WTC11 (cell line): ENCODE measurements at regions not wholly inside any gene's neighbourhood (a gene's known extent, or its start where the extent isn't known, plus 50 kb on each side); places are given as distances from the start of the nearest gene placed in this dataset.

Experiments
- ATAC-seq: fragments of 200-7000 bp; cut with Tn5 transposase; 2 replicates; pipeline ENCODE4 v1.10.0; 2021; ENCODE audit warnings: mild to moderate bottlenecking, moderate library complexity
- CTCF ChIA-PET: fragments of 300-600 bp; sonication (Branson Sonifier 250); formaldehyde crosslinking; loops from one replicate; lab custom pipeline; 2021; ENCODE audit warnings: antibody characterized with exemption; lab: Charles Lee
- POLR2A ChIA-PET: fragments of 350-600 bp; sonication (Branson Sonifier 250); formaldehyde crosslinking; loops from one replicate; lab custom pipeline; 2021; ENCODE audit warnings: antibody characterized with exemption; lab: Charles Lee
- DNase-seq: peaks from one replicate; pipeline ENCODE4 v3.0.0; 2021; ENCODE audit warnings: low spot score
- H3K27ac Mint-ChIP-seq: 2 replicates; pipeline ENCODE4 v1.8.0; 2021; ENCODE audit warnings: mixed read lengths
- H3K27me3 Mint-ChIP-seq: 2 replicates; pipeline ENCODE4 v1.8.0; 2021; ENCODE audit warnings: low read depth, mild to moderate bottlenecking, moderate library complexity, mixed read lengths
- H3K36me3 Mint-ChIP-seq: 2 replicates; pipeline ENCODE4 v1.8.0; 2021; ENCODE audit warnings: mixed read lengths
- H3K4me1 Mint-ChIP-seq: 2 replicates; pipeline ENCODE4 v1.8.0; 2022; ENCODE audit warnings: mixed read lengths
- H3K4me3 Mint-ChIP-seq: 2 replicates; pipeline ENCODE4 v1.8.0; 2021; ENCODE audit warnings: mild to moderate bottlenecking, moderate library complexity, mixed read lengths
- H3K9me3 Mint-ChIP-seq: 2 replicates; pipeline ENCODE4 v1.8.0; 2021; ENCODE audit warnings: mixed read lengths
- ATF1 ChIP-seq: sonication (generic); formaldehyde crosslinking; IDR thresholded peaks from 2 replicates; pipeline ENCODE4 v1.8.1; 2023; ENCODE audit warnings: mild to moderate bottlenecking, moderate library complexity, missing genetic modification reagents
- FOXK1 ChIP-seq: sonication (generic); formaldehyde crosslinking; IDR thresholded peaks from 2 replicates; pipeline ENCODE4 v1.8.0; 2022; ENCODE audit warnings: mild to moderate bottlenecking, moderate library complexity, missing genetic modification reagents
- FOXP1 ChIP-seq: sonication (generic); formaldehyde crosslinking; IDR thresholded peaks from 2 replicates; pipeline ENCODE4 v1.8.0; 2022; ENCODE audit warnings: missing genetic modification reagents, mild to moderate bottlenecking, moderate library complexity, borderline replicate concordance
- GRHL2 ChIP-seq: fragments of 250-450 bp; sonication (Bioruptor Pico); IDR thresholded peaks from 2 replicates; pipeline ENCODE4 v1.8.0; 2022; ENCODE audit warnings: mild to moderate bottlenecking, moderate library complexity; ENCODE audit not compliant: insufficient replicate concordance, severe bottlenecking
- IRF2 ChIP-seq: sonication (generic); formaldehyde crosslinking; IDR thresholded peaks from 2 replicates; pipeline ENCODE4 v1.8.0; 2022; ENCODE audit warnings: low read depth, missing genetic modification reagents, borderline replicate concordance
- MXD4 ChIP-seq: fragments of 250-450 bp; sonication (Bioruptor Pico); IDR thresholded peaks from 2 replicates; pipeline ENCODE4 v1.8.0; 2021; ENCODE audit warnings: mild to moderate bottlenecking, moderate library complexity, borderline replicate concordance
- NFYB ChIP-seq: sonication (generic); formaldehyde crosslinking; conservative IDR thresholded peaks from 2 replicates; pipeline ENCODE4 v1.8.0; 2022; ENCODE audit warnings: low read depth, missing genetic modification reagents
- SMAD4 ChIP-seq: sonication (generic); formaldehyde crosslinking; IDR thresholded peaks from 2 replicates; pipeline ENCODE4 v1.8.0; 2022; ENCODE audit warnings: mild to moderate bottlenecking, missing genetic modification reagents
- ZNF219 ChIP-seq: sonication (generic); formaldehyde crosslinking; IDR thresholded peaks from 2 replicates; pipeline ENCODE4 v1.8.0; 2023; ENCODE audit warnings: missing genetic modification reagents, mild to moderate bottlenecking, borderline replicate concordance
- ZNF232 ChIP-seq: sonication (generic); formaldehyde crosslinking; IDR thresholded peaks from 2 replicates; pipeline ENCODE4 v1.8.0; 2022; ENCODE audit warnings: mild to moderate bottlenecking, missing genetic modification reagents
- TF ChIP-seq, protein P1 (sequence below): sonication (generic); formaldehyde crosslinking; conservative IDR thresholded peaks from 2 replicates; pipeline ENCODE4 v1.8.1; 2023; ENCODE audit warnings: mild to moderate bottlenecking, low read depth, missing genetic modification reagents, moderate library complexity
- TF ChIP-seq, protein P2 (sequence below): sonication (generic); formaldehyde crosslinking; IDR thresholded peaks from 2 replicates; pipeline ENCODE4 v1.8.0; 2023; ENCODE audit warnings: missing genetic modification reagents, mild to moderate bottlenecking, borderline replicate concordance
- TF ChIP-seq, protein P3 (sequence below): sonication (generic); formaldehyde crosslinking; IDR thresholded peaks from 2 replicates; pipeline ENCODE4 v1.8.1; 2023; ENCODE audit warnings: mild to moderate bottlenecking, missing genetic modification reagents, moderate library complexity
- TF ChIP-seq, protein P4 (sequence below): sonication (generic); formaldehyde crosslinking; IDR thresholded peaks from 2 replicates; pipeline ENCODE4 v1.8.1; 2023; ENCODE audit warnings: mild to moderate bottlenecking, missing genetic modification reagents
- TF ChIP-seq, protein P5 (sequence below): sonication (generic); formaldehyde crosslinking; IDR thresholded peaks from 2 replicates; pipeline ENCODE4 v1.8.0; 2022; ENCODE audit warnings: mild to moderate bottlenecking, missing genetic modification reagents
- TF ChIP-seq, protein P6 (sequence below): sonication (generic); formaldehyde crosslinking; IDR thresholded peaks from 2 replicates; pipeline ENCODE4 v1.8.0; 2022; ENCODE audit warnings: mild to moderate bottlenecking, missing genetic modification reagents
- TF ChIP-seq, protein P7 (sequence below): fragments of 250-450 bp; sonication (Bioruptor Pico); IDR thresholded peaks from 2 replicates; pipeline ENCODE4 v2.1.2; 2022; ENCODE audit warnings: mild to moderate bottlenecking, moderate library complexity

DNA sequence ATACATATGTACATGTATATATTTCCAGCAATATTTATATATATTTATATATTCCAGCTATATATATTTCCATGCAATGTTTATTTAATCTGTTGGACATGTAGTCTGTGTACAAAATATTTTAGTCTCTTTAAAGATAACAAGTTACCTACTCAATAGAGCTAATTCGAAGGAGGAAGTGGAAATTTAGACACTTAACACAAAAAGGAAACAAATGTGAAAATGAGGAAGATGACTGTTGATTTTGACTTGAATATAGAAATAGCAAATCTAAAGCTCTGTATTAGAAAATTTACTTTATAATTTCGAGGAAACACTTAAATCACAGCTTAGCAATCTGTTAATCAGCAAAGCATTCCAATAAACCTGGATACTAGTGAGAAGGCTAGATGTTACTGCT, 1064.4 kb downstream of the PCDH7 start:
- H3K36me3 Mint-ChIP-seq: no peaks in the 10 kb centered on the region
- no peak for DNase-seq
- peaks cover 6% of the 10 kb centered on the region for H3K4me1 Mint-ChIP-seq
- POLR2A ChIA-PET: no interaction called here
- peaks cover 5% of the 10 kb centered on the region for H3K9me3 Mint-ChIP-seq
- H3K27ac Mint-ChIP-seq: no peak overlapping the region
- TF ChIP-seq SMAD4 (CRISPR knock-in tag) (no peak), FOXP1 (CRISPR knock-in tag) (no peak), GRHL2 (CRISPR knock-in tag) (no peak), IRF2 (CRISPR knock-in tag) (no peak), NFYB (CRISPR knock-in tag) (no peak), FOXK1 (CRISPR knock-in tag) (no peak), ZNF232 (CRISPR knock-in tag) (no peak), MXD4 (CRISPR knock-in tag) (no peak), ATF1 (CRISPR knock-in tag) (no peak), ZNF219 (CRISPR knock-in tag) (no peak)
- TF ChIP-seq, protein P1, sequence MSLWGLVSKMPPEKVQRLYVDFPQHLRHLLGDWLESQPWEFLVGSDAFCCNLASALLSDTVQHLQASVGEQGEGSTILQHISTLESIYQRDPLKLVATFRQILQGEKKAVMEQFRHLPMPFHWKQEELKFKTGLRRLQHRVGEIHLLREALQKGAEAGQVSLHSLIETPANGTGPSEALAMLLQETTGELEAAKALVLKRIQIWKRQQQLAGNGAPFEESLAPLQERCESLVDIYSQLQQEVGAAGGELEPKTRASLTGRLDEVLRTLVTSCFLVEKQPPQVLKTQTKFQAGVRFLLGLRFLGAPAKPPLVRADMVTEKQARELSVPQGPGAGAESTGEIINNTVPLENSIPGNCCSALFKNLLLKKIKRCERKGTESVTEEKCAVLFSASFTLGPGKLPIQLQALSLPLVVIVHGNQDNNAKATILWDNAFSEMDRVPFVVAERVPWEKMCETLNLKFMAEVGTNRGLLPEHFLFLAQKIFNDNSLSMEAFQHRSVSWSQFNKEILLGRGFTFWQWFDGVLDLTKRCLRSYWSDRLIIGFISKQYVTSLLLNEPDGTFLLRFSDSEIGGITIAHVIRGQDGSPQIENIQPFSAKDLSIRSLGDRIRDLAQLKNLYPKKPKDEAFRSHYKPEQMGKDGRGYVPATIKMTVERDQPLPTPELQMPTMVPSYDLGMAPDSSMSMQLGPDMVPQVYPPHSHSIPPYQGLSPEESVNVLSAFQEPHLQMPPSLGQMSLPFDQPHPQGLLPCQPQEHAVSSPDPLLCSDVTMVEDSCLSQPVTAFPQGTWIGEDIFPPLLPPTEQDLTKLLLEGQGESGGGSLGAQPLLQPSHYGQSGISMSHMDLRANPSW: no peak
- TF ChIP-seq, protein P2, sequence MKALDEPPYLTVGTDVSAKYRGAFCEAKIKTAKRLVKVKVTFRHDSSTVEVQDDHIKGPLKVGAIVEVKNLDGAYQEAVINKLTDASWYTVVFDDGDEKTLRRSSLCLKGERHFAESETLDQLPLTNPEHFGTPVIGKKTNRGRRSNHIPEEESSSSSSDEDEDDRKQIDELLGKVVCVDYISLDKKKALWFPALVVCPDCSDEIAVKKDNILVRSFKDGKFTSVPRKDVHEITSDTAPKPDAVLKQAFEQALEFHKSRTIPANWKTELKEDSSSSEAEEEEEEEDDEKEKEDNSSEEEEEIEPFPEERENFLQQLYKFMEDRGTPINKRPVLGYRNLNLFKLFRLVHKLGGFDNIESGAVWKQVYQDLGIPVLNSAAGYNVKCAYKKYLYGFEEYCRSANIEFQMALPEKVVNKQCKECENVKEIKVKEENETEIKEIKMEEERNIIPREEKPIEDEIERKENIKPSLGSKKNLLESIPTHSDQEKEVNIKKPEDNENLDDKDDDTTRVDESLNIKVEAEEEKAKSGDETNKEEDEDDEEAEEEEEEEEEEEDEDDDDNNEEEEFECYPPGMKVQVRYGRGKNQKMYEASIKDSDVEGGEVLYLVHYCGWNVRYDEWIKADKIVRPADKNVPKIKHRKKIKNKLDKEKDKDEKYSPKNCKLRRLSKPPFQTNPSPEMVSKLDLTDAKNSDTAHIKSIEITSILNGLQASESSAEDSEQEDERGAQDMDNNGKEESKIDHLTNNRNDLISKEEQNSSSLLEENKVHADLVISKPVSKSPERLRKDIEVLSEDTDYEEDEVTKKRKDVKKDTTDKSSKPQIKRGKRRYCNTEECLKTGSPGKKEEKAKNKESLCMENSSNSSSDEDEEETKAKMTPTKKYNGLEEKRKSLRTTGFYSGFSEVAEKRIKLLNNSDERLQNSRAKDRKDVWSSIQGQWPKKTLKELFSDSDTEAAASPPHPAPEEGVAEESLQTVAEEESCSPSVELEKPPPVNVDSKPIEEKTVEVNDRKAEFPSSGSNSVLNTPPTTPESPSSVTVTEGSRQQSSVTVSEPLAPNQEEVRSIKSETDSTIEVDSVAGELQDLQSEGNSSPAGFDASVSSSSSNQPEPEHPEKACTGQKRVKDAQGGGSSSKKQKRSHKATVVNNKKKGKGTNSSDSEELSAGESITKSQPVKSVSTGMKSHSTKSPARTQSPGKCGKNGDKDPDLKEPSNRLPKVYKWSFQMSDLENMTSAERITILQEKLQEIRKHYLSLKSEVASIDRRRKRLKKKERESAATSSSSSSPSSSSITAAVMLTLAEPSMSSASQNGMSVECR: no peak
- TF ChIP-seq, protein P3, sequence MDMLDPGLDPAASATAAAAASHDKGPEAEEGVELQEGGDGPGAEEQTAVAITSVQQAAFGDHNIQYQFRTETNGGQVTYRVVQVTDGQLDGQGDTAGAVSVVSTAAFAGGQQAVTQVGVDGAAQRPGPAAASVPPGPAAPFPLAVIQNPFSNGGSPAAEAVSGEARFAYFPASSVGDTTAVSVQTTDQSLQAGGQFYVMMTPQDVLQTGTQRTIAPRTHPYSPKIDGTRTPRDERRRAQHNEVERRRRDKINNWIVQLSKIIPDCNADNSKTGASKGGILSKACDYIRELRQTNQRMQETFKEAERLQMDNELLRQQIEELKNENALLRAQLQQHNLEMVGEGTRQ (CRISPR knock-in tag): no peak
- TF ChIP-seq, protein P4, sequence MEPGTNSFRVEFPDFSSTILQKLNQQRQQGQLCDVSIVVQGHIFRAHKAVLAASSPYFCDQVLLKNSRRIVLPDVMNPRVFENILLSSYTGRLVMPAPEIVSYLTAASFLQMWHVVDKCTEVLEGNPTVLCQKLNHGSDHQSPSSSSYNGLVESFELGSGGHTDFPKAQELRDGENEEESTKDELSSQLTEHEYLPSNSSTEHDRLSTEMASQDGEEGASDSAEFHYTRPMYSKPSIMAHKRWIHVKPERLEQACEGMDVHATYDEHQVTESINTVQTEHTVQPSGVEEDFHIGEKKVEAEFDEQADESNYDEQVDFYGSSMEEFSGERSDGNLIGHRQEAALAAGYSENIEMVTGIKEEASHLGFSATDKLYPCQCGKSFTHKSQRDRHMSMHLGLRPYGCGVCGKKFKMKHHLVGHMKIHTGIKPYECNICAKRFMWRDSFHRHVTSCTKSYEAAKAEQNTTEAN (CRISPR knock-in tag): no peak
- TF ChIP-seq, protein P5, sequence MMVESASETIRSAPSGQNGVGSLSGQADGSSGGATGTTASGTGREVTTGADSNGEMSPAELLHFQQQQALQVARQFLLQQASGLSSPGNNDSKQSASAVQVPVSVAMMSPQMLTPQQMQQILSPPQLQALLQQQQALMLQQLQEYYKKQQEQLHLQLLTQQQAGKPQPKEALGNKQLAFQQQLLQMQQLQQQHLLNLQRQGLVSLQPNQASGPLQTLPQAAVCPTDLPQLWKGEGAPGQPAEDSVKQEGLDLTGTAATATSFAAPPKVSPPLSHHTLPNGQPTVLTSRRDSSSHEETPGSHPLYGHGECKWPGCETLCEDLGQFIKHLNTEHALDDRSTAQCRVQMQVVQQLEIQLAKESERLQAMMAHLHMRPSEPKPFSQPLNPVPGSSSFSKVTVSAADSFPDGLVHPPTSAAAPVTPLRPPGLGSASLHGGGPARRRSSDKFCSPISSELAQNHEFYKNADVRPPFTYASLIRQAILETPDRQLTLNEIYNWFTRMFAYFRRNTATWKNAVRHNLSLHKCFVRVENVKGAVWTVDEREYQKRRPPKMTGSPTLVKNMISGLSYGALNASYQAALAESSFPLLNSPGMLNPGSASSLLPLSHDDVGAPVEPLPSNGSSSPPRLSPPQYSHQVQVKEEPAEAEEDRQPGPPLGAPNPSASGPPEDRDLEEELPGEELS (CRISPR knock-in tag): no peak
- TF ChIP-seq, protein P6, sequence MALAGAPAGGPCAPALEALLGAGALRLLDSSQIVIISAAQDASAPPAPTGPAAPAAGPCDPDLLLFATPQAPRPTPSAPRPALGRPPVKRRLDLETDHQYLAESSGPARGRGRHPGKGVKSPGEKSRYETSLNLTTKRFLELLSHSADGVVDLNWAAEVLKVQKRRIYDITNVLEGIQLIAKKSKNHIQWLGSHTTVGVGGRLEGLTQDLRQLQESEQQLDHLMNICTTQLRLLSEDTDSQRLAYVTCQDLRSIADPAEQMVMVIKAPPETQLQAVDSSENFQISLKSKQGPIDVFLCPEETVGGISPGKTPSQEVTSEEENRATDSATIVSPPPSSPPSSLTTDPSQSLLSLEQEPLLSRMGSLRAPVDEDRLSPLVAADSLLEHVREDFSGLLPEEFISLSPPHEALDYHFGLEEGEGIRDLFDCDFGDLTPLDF (CRISPR knock-in tag): no peak
- TF ChIP-seq, protein P7, sequence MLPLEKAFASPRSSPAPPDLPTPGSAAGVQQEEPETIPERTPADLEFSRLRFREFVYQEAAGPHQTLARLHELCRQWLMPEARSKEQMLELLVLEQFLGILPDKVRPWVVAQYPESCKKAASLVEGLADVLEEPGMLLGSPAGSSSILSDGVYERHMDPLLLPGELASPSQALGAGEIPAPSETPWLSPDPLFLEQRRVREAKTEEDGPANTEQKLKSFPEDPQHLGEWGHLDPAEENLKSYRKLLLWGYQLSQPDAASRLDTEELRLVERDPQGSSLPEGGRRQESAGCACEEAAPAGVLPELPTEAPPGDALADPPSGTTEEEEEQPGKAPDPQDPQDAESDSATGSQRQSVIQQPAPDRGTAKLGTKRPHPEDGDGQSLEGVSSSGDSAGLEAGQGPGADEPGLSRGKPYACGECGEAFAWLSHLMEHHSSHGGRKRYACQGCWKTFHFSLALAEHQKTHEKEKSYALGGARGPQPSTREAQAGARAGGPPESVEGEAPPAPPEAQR: no peak
- no peak overlapping the region for H3K4me3 Mint-ChIP-seq
- CTCF ChIA-PET: interaction anchor here (0.6 kb wide), 1 partner anchor 114 kb away, joined by 3 read pairs; no protein-coding TSS in a partner anchor
- ATAC-seq: no peak
- no peaks in the 10 kb centered on the region for H3K27me3 Mint-ChIP-seq
